ENCODE measurements at regions not wholly inside any gene's neighbourhood (a gene's known extent, or its start where the extent isn't known, plus 50 kb on each side); places are given as distances from the start of the nearest gene placed in this dataset.

GRCh38 chr6:74093361-74093760, 397.4 kb downstream of the CD109 start:
- no peak for DNase-seq (ENCODE audit: low read depth)
- in situ Hi-C loops (cut with HindIII; ENCODE audit: low pct_unique_long_range_greater_than_20kb, low sequenced_read_pairs): no loop called here

- in situ Hi-C loops (cut with HindIII; ENCODE audit: low pct_unique_long_range_greater_than_20kb, low sequenced_read_pairs): no loop called here
- no peak for DNase-seq (ENCODE audit: low read depth)
Measured at GRCh38 chr6:74091794-74092157, 395.8 kb downstream of the CD109 start.

GRCh38 chr6:74091136-74091793, 395.3 kb downstream of the CD109 start:
- DNase-seq (ENCODE audit: low read depth): peak; percentile 24
- in situ Hi-C loops (cut with HindIII; ENCODE audit: low pct_unique_long_range_greater_than_20kb, low sequenced_read_pairs): no loop called here

GRCh38 chr6:74087899-74088298, 391.9 kb downstream of the CD109 start:
- DNase-seq (ENCODE audit: low read depth): no peak
- in situ Hi-C loops (cut with HindIII; ENCODE audit: low pct_unique_long_range_greater_than_20kb, low sequenced_read_pairs): no loop called here

GRCh38 chr6:74075896-74076295, 379.9 kb downstream of the CD109 start:
- DNase-seq (ENCODE audit: low read depth): no peak
- in situ Hi-C loops (cut with HindIII; ENCODE audit: low pct_unique_long_range_greater_than_20kb, low sequenced_read_pairs): no loop called here

GRCh38 chr6:74075323-74075722, 379.3 kb downstream of the CD109 start:
- in situ Hi-C loops (cut with HindIII; ENCODE audit: low pct_unique_long_range_greater_than_20kb, low sequenced_read_pairs): no loop called here
- DNase-seq (ENCODE audit: low read depth): no peak

GRCh38 chr6:74074645-74075044, 378.6 kb downstream of the CD109 start:
- DNase-seq (ENCODE audit: low read depth): no peak
- in situ Hi-C loops (cut with HindIII; ENCODE audit: low pct_unique_long_range_greater_than_20kb, low sequenced_read_pairs): no loop called here

GRCh38 chr6:74073999-74074398, 378.0 kb downstream of the CD109 start:
- in situ Hi-C loops (cut with HindIII; ENCODE audit: low pct_unique_long_range_greater_than_20kb, low sequenced_read_pairs): no loop called here
- DNase-seq (ENCODE audit: low read depth): no peak

GRCh38 chr6:74073429-74073828, 377.4 kb downstream of the CD109 start:
- DNase-seq (ENCODE audit: low read depth): no peak
- in situ Hi-C loops (cut with HindIII; ENCODE audit: low pct_unique_long_range_greater_than_20kb, low sequenced_read_pairs): no loop called here

- in situ Hi-C loops (cut with HindIII; ENCODE audit: low pct_unique_long_range_greater_than_20kb, low sequenced_read_pairs): no loop called here
Measured at GRCh38 chr6:74071214-74071613, 375.2 kb downstream of the CD109 start.

GRCh38 chr6:74070711-74071110, 374.7 kb downstream of the CD109 start:
- DNase-seq (ENCODE audit: low read depth): no peak
- in situ Hi-C loops (cut with HindIII; ENCODE audit: low pct_unique_long_range_greater_than_20kb, low sequenced_read_pairs): no loop called here

More at GRCh38 chr6:74071214-74071613, 375.2 kb downstream of the CD109 start:
- no peak for DNase-seq (ENCODE audit: low read depth)

GRCh38 chr6:74070091-74070490, 374.1 kb downstream of the CD109 start:
- in situ Hi-C loops (cut with HindIII; ENCODE audit: low pct_unique_long_range_greater_than_20kb, low sequenced_read_pairs): no loop called here
- no peak for DNase-seq (ENCODE audit: low read depth)

GRCh38 chr6:74069089-74069581, 373.1 kb downstream of the CD109 start:
- DNase-seq (ENCODE audit: low read depth): no peak
- in situ Hi-C loops (cut with HindIII; ENCODE audit: low pct_unique_long_range_greater_than_20kb, low sequenced_read_pairs): no loop called here

- in situ Hi-C loops (cut with HindIII; ENCODE audit: low pct_unique_long_range_greater_than_20kb, low sequenced_read_pairs): no loop called here
- no peak for DNase-seq (ENCODE audit: low read depth)
Measured at GRCh38 chr6:74066168-74066871, 370.3 kb downstream of the CD109 start.

GRCh38 chr6:74065705-74066104, 369.7 kb downstream of the CD109 start:
- no peak for DNase-seq (ENCODE audit: low read depth)
- in situ Hi-C loops (cut with HindIII; ENCODE audit: low pct_unique_long_range_greater_than_20kb, low sequenced_read_pairs): no loop called here

GRCh38 chr6:74063391-74063790, 367.4 kb downstream of the CD109 start:
- no peak for DNase-seq (ENCODE audit: low read depth)
- in situ Hi-C loops (cut with HindIII; ENCODE audit: low pct_unique_long_range_greater_than_20kb, low sequenced_read_pairs): no loop called here

GRCh38 chr6:74061201-74061600, 365.2 kb downstream of the CD109 start:
- DNase-seq (ENCODE audit: low read depth): no peak
- in situ Hi-C loops (cut with HindIII; ENCODE audit: low pct_unique_long_range_greater_than_20kb, low sequenced_read_pairs): no loop called here

GRCh38 chr6:74060354-74060753, 364.4 kb downstream of the CD109 start:
- in situ Hi-C loops (cut with HindIII; ENCODE audit: low pct_unique_long_range_greater_than_20kb, low sequenced_read_pairs): no loop called here

GRCh38 chr6:74058606-74059005, 362.6 kb downstream of the CD109 start:
- DNase-seq (ENCODE audit: low read depth): no peak
- in situ Hi-C loops (cut with HindIII; ENCODE audit: low pct_unique_long_range_greater_than_20kb, low sequenced_read_pairs): no loop called here

More at GRCh38 chr6:74060354-74060753, 364.4 kb downstream of the CD109 start:
- no peak for DNase-seq (ENCODE audit: low read depth)

- in situ Hi-C loops (cut with HindIII; ENCODE audit: low pct_unique_long_range_greater_than_20kb, low sequenced_read_pairs): no loop called here
- no peak for DNase-seq (ENCODE audit: low read depth)
Measured at GRCh38 chr6:74057326-74057725, 361.3 kb downstream of the CD109 start.
